Nucleus accumbens (tissue), 56 donors: ENCODE measurements at regions not wholly inside any gene's neighbourhood (a gene's known extent, or its start where the extent isn't known, plus 50 kb on each side); places are given as distances from the start of the nearest gene placed in this dataset.

Experiments used
- DNase-seq, 56 donors: peaks; one replicate each; lab custom pipeline; 2025; lab: John Stamatoyannopoulos, UW

DNA sequence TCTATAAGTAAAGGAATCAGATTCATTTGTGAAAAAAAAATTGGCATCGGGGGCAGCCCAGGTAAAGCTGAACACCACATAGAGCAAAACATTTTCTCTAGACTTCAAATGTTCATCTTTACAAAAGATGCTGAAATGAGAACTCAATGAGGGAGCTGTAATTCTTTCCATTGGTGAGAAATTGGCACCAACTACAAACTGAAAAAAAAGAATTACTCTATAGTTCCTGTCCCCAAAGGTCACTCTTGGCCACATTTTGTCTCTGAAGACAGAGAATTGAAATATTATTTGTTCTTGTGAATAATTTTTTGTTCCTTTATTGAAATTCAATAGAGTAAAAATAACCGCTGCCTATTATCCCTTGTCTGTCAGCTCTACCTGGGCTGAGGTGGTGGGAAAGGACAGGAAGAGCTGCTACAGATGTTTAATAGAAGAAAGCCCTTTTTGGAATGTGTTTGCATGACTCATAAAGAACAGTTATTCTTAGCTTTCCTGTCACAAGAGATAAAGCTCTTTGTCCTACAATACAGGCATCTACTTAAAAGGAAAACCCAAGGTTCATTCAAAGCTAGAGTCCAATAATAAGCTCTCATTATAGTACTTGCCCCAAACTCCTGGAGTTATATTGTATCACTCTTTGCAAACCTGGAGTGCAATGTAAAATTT is 380.1 kb upstream of the KITLG start:
- DNase-seq: no peak

DNA sequence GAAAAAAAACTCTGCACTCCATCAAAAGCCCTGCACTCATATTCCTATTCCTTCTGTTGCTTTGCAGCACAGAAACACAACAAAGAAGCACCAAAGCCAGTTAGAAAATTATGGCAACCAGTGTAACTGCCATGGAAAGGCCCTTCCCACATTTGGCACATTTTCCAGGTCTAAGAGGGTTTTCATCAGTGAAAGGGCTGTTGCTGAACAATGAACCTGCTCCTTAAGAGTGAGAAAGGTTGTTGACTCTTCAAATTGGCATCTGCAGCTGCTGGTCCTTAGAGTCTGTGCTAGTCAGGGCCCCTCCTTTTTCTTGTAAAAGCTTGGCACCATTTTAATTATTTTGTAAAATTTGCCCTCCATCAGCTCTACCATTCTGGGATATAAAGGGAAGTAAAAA is 378.7 kb upstream of the KITLG start:
- no peak for DNase-seq

DNA sequence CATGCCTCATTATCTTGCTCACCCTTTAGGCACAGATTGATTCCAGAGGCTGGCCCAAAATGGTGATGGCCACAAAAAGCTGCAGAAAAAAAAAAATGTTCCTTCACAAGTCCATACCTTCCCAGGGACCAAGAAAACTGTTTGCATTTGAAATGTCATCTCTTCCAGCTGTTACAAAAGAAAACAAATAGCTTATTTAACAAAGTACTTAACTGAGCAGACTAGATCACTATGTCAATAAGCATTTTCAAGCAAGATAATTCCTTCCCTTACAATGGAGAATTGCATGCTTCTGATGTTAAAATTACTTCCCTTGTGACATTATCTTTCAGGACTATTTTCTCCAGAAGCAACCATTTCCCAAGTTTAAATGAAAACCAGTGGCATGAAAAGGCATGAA is 377.9 kb upstream of the KITLG start:
- no peak for DNase-seq

DNA sequence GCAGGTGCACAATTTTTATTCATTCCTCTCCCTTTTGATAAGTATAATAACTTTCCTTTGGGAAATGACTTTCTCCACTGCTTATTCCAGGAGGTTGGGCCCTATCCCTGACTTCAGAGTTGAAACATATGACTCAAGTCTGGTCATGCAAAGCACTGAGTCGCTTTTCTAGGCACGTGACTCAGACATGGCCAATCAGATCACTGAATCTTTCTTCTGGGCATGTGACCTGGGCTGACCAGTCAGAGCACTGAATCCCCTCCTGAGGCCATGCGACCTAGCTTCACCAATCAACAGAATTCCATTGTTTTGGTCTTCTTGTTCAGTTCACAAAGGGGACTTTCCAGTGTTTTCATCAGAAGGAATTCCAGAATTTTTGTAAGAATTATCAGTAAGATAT is 377.1 kb upstream of the KITLG start:
- no peak for DNase-seq

DNA sequence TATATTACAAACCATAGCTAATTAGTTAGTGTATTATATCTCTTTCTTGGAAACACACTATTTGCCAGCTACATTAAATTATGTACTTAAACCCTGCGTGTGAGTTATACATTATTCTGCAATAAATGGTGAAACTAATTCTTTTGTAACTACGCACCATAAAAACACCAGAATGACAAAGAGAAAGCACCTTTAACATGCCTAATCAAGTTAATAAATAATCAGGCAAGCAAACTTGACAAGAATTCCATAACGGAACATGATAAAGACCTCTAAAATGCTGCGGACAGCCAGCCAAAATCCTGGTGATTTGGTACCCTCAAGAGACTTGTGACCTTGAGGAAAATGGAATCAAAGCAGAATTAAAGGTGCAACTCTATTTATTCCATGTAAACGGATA is 375.3 kb upstream of the KITLG start:
- no peak for DNase-seq

DNA sequence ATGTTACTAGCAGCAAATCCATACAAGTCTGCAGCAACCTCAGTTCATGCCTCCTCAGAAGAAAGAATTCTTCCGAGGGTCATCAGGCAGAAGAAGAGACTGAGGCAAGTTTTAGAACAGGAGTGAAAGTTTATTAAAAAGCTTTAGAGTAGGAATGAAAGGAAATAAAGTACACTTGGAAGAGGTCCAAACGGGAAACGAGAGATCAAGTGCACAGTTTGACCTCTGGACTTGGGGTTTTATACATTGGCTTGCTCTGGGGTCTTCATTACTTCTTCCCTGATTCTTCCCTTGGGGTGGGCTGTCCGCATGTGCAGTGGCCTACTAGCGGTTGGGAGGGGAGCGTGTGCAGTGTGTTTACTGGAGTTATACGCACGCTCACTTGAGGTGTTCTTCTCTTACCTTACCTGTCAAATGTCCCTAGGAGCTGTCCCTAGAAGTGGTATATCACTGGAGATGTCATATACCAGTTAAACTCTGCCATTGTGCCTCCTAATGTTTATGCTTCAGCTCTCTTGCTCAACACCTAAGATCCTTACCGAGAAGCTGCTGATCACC is 372.8 kb upstream of the KITLG start:
- no peak for DNase-seq

DNA sequence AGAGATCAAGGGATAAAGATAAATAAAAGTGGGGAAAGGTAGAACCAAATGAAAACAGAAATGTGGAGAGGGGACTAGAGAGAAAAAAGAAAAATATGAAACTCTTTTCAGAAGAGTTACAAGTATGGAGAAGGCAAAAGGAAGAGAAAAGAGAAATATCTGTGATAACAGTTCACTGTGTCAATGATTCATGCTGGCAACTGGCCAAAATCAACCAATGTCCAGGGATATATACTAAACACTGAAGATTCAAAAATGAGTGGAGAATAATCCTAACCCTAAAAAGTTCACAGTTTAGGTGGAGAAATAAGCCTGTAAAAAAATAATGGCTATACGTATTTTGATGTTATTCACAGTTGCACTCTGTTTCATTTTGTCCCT is 372.3 kb upstream of the KITLG start:
- no peak for DNase-seq

DNA sequence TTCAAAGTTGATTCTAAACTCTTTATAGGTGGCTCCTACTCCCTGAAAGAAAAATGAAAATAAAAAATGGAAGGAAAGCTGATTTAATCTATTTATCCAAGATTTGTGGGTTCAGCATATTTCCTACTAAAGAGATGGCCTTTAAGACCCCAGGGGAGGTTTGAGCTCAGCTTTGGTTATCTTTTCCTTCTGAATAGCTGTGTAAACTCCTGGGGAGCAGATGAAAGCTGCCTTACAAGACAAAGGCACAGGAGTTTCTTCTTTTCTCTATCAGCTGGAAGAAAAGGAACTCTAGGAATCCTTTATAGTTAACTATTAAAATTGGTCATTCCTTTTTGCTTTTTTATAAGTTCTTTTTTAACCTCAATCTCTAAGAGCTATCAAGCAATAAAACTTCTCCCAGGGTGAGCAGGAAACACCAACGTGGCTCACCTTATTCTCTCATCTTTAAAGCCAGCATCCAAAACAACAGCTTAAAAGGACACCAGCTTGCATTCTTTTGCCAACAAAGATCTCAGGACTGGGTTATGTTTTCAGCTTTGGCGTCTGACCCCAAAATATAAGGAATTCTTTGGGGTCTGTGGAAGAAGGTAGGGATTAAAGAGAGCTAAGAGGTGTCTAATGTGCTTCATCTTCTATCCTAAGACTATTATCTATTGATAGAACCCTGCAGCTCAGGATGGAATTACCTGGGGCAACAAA is 371.7 kb upstream of the KITLG start:
- DNase-seq: no peak

DNA sequence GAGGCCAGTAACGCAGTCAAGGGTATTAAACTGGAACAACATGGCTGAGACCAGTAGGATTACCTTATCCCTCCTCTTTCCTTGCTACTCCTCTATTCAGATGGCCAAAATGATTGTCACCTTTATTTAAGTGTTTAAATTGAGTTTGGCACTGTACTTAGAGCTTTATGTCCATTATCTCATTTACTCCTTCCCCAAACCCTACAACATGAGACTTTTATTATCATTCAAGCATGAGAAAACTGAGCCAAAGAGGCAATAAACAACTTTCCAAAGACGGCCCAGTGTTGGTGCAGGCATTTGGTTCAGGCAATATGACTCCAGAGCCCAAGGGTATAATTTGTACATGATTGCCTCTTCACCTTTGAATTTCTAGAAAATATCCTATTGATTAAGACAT is 370.9 kb upstream of the KITLG start:
- no peak for DNase-seq

DNA sequence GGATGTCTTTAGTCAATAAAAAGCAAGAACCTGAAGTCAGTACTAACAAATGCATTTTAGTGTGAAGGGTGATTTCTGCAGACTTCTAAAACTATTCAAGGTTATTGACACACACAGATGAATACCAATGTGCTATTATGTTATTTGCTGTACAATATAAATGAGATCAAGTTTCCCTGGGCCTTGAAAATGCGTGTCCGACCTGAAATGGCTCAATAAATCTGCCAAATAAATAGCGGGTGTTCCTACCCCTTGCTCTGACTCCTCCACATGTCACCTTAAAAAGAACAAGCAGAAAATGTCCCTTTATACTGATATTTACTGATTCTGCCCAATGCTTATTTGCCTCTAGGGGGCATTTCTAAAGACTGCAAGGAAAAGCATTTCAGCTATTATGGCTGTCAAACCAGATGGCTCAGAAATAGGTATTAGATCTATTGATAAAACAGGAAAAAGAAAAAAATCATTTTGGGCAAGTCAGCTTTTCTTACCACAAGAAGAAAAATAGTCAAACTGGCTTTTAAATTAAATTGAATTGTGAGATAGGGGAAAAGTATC is 367.3 kb upstream of the KITLG start:
- no peak for DNase-seq

DNA sequence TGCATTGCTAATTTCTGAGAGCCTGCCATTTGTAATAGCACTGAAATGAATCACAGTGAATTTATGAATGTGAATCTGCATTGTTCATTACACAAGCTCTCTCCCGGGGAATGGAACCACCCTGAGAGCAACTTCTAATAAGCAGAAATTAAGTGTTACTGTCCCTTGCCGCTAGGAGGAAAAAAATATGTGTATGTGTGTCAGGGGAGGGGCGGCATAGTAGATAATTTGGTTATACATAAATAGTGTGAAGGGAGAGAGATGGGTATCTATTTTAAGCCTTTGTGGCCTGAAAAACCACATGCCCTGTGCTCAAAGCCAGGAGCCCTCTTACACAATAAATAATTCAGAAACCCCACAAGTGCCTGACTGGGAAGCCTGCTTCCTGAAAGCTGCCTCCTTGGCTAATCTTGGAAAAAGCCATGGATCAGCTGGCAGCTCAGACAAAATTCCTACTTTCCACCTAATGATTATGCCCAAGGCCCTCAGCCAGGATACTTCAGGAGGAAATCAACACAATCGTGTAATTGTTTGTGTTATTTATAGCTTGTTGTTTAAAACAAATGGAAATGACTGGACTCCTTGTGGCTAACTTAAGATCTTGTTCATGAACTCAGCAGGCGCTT is 366.2 kb upstream of the KITLG start:
- peak in 1 of 56 donors; percentile 1 for DNase-seq

DNA sequence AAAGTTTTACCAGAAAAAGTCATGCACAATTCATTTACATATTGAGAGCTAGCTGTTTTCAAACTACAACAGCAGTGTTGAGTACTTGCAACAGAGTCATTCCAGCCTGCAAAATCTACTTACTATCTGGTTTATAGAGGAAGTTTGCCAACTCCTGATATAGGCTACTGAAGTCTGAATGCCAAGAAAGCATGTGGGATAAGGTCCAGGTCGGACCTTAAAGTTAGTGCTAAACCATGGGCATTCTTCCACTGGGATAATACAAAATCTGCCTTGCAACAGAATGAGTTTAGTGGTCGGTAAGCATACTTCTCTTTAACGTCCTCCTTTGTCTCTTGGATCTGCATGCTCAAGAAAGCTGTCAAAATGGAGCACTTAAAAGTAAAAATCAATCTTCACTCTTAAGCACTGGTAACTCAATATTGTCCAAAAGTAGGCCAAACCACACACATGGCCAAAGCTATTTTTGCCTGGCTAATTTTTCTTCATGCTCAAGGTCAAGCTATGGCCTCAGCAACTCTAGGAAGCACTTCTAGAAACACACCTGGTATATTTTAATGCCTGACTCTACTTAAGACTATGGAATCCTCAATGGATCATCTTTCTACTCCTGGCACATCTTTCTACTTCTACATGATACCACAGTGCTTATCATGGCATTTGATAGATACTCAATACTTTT is 364.9 kb upstream of the KITLG start:
- DNase-seq: no peak

DNA sequence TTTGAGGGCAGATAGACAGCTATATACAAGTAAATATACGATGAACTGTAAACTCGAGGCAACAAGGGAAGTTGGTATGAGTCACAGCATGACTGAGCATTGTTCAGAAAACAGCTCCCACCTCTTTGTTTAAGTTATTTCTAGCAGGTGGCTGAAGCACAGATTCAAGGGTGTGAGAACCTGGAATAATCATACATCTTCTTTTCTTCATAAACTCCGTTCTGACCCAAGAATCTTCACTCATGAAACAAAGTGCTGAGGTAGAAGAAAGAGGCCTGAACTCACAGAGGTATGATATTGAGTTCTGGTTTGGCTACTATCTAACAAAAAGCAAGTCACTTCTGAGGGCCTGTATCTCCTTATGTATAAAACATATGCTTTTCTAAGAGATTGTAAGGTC is 364.1 kb upstream of the KITLG start:
- DNase-seq: no peak

DNA sequence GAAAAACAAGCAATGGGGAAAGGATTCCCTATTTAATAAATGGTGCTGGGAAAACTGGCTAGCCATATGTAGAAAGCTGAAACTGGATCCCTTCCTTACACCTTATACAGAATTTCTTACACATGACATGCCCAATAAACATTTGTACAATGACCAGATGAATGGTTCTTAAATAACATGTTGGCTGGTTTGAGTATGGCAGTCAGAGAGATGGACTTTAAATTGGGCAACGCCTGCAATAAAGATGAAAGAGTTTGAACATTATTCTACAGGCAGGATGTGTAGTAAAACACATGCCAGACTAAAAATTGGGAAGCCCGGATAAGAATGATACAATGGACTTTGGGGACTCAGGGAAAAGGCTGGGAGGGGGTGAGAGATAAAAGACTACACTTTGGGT is 360.6 kb upstream of the KITLG start:
- DNase-seq: no peak

DNA sequence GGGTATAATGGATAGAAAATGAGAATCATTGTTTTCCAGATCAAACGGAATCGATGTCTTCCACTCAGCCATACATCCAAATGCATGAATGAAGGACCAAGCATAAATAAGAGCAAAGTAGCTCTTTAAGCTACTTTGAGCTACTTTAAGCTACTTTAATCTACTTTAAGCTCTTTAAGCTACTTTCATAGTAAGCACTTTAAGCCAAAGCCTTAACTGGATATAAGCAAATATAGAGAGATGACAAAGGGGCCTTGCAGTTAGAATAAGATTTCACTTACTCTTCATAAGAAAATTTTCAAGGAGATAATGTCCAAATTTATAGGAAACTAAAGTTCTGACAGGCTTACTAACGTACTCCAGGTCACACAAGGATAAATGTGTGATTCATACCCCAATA is 355.6 kb upstream of the KITLG start:
- no peak for DNase-seq

DNA sequence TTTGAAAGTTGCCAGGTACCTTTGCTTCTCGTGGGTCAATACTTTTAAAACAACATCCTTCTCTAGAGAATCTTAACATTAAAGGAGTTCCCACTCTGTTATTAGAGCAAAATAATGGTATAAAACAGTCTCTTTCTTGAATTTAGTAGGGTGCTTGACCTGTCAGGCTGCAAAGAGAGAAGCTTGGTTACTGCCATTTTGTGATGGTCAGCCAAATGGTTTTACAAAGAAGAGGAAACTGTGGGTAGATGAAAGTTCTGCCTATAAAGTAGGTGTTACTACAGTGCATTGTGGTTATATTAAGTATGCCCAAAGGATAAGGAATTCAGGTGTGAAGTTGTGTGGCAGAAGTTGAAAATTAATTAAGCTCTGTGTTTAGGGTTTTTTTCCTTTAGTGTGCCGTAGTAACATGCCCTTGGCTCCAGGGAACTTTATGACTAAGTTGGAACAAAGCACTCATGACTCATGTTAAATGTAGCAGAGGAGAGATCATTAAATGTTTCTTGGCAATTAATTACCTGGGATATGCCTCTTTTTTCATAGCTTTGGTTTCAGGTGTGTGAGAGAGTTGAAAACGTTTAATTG is 354.0 kb upstream of the KITLG start:
- DNase-seq: no peak

DNA sequence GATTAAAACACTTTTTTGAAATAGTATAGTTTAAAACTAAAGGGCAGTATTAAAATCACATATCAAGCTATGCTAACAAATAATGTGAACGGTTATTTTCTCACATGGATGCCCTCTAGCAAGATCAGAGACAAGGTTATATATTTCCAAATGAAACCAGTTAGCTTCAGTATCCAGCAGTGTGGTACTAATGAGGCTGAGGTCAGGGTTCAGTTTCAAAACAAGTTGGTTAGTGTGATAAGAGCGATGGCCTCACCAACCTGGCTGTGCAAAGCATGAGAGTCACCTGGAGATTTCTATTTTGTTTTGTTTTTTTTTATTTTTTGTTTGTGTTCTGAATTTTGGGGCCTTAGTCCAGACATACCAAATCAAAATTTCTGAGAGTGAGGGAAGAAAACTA is 352.2 kb upstream of the KITLG start:
- no peak for DNase-seq

DNA sequence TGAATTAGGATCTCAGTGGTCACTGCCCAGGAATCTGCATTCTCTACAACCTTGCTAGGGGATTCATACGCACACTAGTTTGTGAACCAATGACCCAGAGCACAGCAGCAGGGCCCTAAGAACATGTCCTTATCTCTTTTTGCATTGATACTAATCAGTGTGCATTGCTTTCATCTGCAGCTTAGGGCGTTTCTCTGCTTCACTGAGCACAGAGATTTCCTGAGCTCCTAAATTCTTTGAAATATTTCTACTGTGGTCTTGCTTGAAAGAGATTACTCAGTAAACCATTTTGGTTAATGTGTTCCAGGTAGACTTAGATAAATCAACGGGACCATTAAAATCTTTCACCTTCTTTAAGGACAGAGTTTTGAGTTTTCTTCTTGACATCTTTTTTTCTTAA is 351.3 kb upstream of the KITLG start:
- DNase-seq: no peak

DNA sequence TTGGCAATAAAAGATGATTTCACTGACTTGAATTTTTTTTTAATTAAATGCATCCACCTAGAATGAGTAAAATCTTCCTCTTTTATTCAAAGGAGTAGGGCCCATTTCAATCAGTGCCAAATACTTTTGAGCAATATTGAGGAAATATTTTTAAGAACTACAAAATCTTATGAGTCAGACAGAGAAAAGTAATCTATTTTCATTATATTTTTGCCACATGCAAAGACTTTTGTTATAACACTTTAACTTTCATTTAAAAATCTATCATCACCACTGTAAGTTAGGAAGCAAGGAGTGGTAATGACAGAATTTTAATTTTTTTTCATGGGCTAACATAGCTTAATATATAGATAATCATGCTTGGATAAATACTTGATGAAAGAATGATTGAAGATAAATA is 345.2 kb upstream of the KITLG start:
- no peak for DNase-seq

DNA sequence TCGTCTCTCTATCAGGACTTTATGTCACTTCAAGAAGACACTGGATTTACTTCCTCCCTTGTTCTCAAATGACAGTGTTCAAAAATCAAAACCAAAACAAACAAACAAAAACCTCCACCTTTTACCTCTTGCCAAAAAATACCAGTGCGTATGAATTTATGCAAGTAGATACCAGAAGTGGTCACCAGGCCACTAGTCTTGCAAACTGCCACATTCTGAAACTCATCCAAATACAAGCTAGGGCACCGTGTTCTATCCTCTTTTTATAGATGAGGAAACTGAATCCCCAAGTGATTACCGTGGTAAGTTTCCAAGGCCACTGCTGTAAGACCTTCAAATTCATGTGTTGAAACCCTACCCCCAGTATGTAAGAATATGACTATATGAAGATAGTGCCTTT is 343.9 kb upstream of the KITLG start:
- DNase-seq: no peak

DNA sequence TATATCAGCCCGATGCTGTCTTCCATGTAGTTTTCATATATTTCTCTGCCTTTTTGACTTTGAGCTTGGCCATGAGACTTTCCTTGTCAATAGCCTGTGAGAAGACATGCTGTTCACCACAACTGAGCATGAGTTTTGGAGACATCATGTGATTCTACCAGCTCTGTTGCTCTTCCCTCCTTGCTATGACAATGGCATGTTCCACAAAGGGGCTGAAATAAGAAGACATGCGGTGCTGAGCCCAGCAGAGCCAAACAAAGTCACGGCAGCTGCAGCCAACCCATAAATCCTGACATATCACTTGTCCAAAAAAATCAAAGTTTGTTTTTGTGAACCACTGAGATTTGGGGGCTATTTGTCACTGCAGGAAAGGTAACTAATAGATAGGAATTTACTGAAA is 343.4 kb upstream of the KITLG start:
- no peak for DNase-seq
